HCT116 (cell line): ENCODE measurements at regions not wholly inside any gene's neighbourhood (a gene's known extent, or its start where the extent isn't known, plus 50 kb on each side); places are given as distances from the start of the nearest gene placed in this dataset.

Source experiments
- ATAC-seq: fragments of 200-7000 bp; cut with Tn5 transposase; 2 replicates; pipeline ENCODE4 v1.9.1; 2020; ENCODE audit warnings: mild to moderate bottlenecking, moderate library complexity
- BruUV-seq: library from RNA; stranded (reverse); fragments of 400-500 nt; replicated peaks from 2 replicates; lab custom pipeline; 2021; lab: Mats Ljungman, UMichigan
- CTCF ChIA-PET: fragments of 300-600 bp; sonication (Branson Sonifier 250); formaldehyde crosslinking; loops from one replicate; lab custom pipeline; 2021; ENCODE audit warnings: antibody characterized with exemption; lab: Charles Lee
- POLR2A ChIA-PET: fragments of 300-600, 350-600 bp; sonication (Branson Sonifier 250); formaldehyde crosslinking; loops from one replicate; lab custom pipeline; 2021; ENCODE audit warnings: antibody characterized with exemption; lab: Charles Lee
- RAD21 ChIA-PET, 2 experiments: fragments of 300-600 bp; sonication (Branson Sonifier 250); formaldehyde crosslinking; loops; one replicate each; lab custom pipeline; 2023; ENCODE audit warnings: low total read pairs in 2 of 2; ENCODE audit not compliant: uncharacterized antibody in 2 of 2, unreplicated experiment in 2 of 2, low non-redundant PET in 1 of 2; lab: Charles Lee
- DNase-seq: peaks from one replicate; pipeline ENCODE4 v3.0.0-alpha.2; 2010; ENCODE audit warnings: low read depth, low spot score
- H2AFZ ChIP-seq: fragments of 200-600 bp; shearing (Covaris generic), sonication (generic); 2 replicates; pipeline ENCODE4 v1.6.1; 2017; ENCODE audit warnings: low read depth, mixed run types, mixed read lengths, antibody characterized with exemption, low read length; ENCODE audit not compliant: poor library complexity, severe bottlenecking
- H3K27ac ChIP-seq: 2 replicates; pipeline ENCODE4 v1.5.1; 2012; ENCODE audit warnings: low read depth, low read length
- H3K27me3 ChIP-seq: fragments of 200-600 bp; sonication (generic); 2 replicates; pipeline ENCODE4 v1.6.1; 2016; ENCODE audit warnings: mixed run types, low read length, mixed read lengths; ENCODE audit not compliant: insufficient read depth
- H3K36me3 ChIP-seq, 2 experiments: fragments of 200-500 bp in 1 of 2; fragments of 200-600 bp in 1 of 2; sonication (Bioruptor generic) in 1 of 2; sonication (generic) in 1 of 2; 2 replicates each; pipeline versions ENCODE4 v1.5.1 to v1.6.1; 2014 to 2016; ENCODE audit warnings: low read length in 2 of 2, inconsistent platforms in 1 of 2, mixed read lengths in 1 of 2, mixed run types in 1 of 2; ENCODE audit not compliant: insufficient read depth in 2 of 2, control insufficient read depth in 1 of 2
- H3K4me1 ChIP-seq, 2 experiments: fragments of 200-600 bp in 1 of 2; sonication (generic) in 1 of 2; 2 replicates each; pipeline versions ENCODE4 v1.5.1 to v1.6.1; 2012 to 2017; ENCODE audit warnings: low read length in 2 of 2, inconsistent platforms in 1 of 2, mild to moderate bottlenecking in 1 of 2, mixed read lengths in 1 of 2, mixed run types in 1 of 2, moderate library complexity in 1 of 2; ENCODE audit not compliant: insufficient read depth in 2 of 2, control insufficient read depth in 1 of 2
- H3K4me2 ChIP-seq: fragments of 200-600 bp; sonication (generic); 2 replicates; pipeline ENCODE4 v1.6.1; 2017; ENCODE audit warnings: mixed run types, low read length, mixed read lengths
- H3K4me3 ChIP-seq, 2 experiments: fragments of 200-600 bp in 1 of 2; sonication (generic) in 1 of 2; replicated peaks in 1 of 2; 2 replicates each; pipeline ENCODE4 v1.5.1; 2011 to 2016; ENCODE audit warnings: low read length in 2 of 2, control low read depth in 1 of 2, low read depth in 1 of 2, mild to moderate bottlenecking in 1 of 2, mixed read lengths in 1 of 2, mixed run types in 1 of 2
- H3K79me2 ChIP-seq: fragments of 200-600 bp; sonication (generic); 2 replicates; pipeline ENCODE4 v1.6.1; 2017; ENCODE audit warnings: mild to moderate bottlenecking, mixed run types, low read length, moderate library complexity, mixed read lengths; ENCODE audit not compliant: insufficient read depth
- H3K9ac ChIP-seq: fragments of 200-600 bp; sonication (generic); 2 replicates; pipeline ENCODE4 v1.6.1; 2016; ENCODE audit warnings: low read length, mixed read lengths
- H3K9me2 ChIP-seq: fragments of 200-600 bp; sonication (generic), shearing (Covaris generic); 2 replicates; pipeline ENCODE4 v1.6.1; 2017; ENCODE audit warnings: mixed run types, mild to moderate bottlenecking, moderate library complexity; ENCODE audit not compliant: insufficient read depth
- H3K9me3 ChIP-seq, 2 experiments: fragments of 200-500 bp in 1 of 2; fragments of 200-600 bp in 1 of 2; sonication (Bioruptor generic) in 1 of 2; sonication (generic) in 1 of 2; 2 replicates each; pipeline ENCODE4 v1.6.1; 2014 to 2017; ENCODE audit warnings: low read length in 2 of 2, mixed read lengths in 2 of 2, inconsistent platforms in 1 of 2, low read depth in 1 of 2, mild to moderate bottlenecking in 1 of 2, mixed run types in 1 of 2, moderate library complexity in 1 of 2; ENCODE audit not compliant: control insufficient read depth in 1 of 2, insufficient read depth in 1 of 2
- H4K20me1 ChIP-seq: fragments of 200-600 bp; sonication (generic), shearing (Covaris generic); 2 replicates; pipeline ENCODE4 v1.6.1; 2017; ENCODE audit warnings: mixed run types, mild to moderate bottlenecking, moderate library complexity; ENCODE audit not compliant: insufficient read depth
- CBX3 ChIP-seq: IDR thresholded peaks from 2 replicates; pipeline ENCODE4 v1.6.1; 2012; ENCODE audit warnings: low read depth
- EGR1 ChIP-seq: IDR thresholded peaks from 2 replicates; pipeline ENCODE4 v1.6.1; 2012; ENCODE audit warnings: low read depth
- EZH2 ChIP-seq: fragments of 200-600 bp; sonication (generic); IDR thresholded peaks from 2 replicates; pipeline ENCODE4 v1.6.1; 2017; ENCODE audit warnings: antibody characterized with exemption, mixed run types
- EZH2phosphoT487 ChIP-seq: fragments of 200-600 bp; IDR thresholded peaks from 2 replicates; pipeline ENCODE4 v1.6.1; 2018; ENCODE audit warnings: antibody characterized with exemption, borderline replicate concordance
- FOSL1 ChIP-seq: IDR thresholded peaks from 2 replicates; pipeline ENCODE4 v1.6.1; 2012; ENCODE audit warnings: low read depth
- JUND ChIP-seq: IDR thresholded peaks from 2 replicates; pipeline ENCODE4 v1.6.1; 2012
- POLR2AphosphoS5 ChIP-seq: IDR thresholded peaks from 2 replicates; pipeline ENCODE4 v1.6.1; 2011; ENCODE audit warnings: mild to moderate bottlenecking, low read depth, low read length, moderate library complexity
- RAD21 ChIP-seq: IDR thresholded peaks from 2 replicates; pipeline ENCODE4 v1.6.1; 2012; ENCODE audit warnings: low read depth, mild to moderate bottlenecking
- REST ChIP-seq: IDR thresholded peaks from 2 replicates; pipeline ENCODE4 v1.6.1; 2012; ENCODE audit warnings: low read depth
- SIN3A ChIP-seq: IDR thresholded peaks from 2 replicates; pipeline ENCODE4 v1.6.1; 2012; ENCODE audit warnings: low read depth
- SP1 ChIP-seq: IDR thresholded peaks from 2 replicates; pipeline ENCODE4 v1.6.1; 2012; ENCODE audit warnings: low read depth
- SRF ChIP-seq: IDR thresholded peaks from 2 replicates; pipeline ENCODE4 v1.6.1; 2012; ENCODE audit warnings: low read depth
- YY1 ChIP-seq: IDR thresholded peaks from 2 replicates; pipeline ENCODE4 v1.6.1; 2011; ENCODE audit warnings: low read length, low read depth, moderate library complexity, mild to moderate bottlenecking; ENCODE audit not compliant: insufficient replicate concordance; ENCODE audit errors: extremely low read depth
- ZBTB33 ChIP-seq: IDR thresholded peaks from 2 replicates; pipeline ENCODE4 v1.6.1; 2011; ENCODE audit warnings: mild to moderate bottlenecking, low read length, moderate library complexity; ENCODE audit not compliant: insufficient replicate concordance; ENCODE audit errors: extremely low read depth
- ZNF274 ChIP-seq: fragments of 200-500 bp; sonication (Bioruptor generic); IDR thresholded peaks from 2 replicates; pipeline ENCODE4 v1.6.1; 2014; ENCODE audit warnings: mild to moderate bottlenecking, low read depth, low read length, inconsistent platforms
- intact Hi-C: fragments of 100-400 bp; cut with micrococcal nuclease; formaldehyde crosslinking; loops from 2 replicates; pipeline ENCODE4 v1.10.0; 2022
- TF ChIP-seq, protein P1 (sequence below): IDR thresholded peaks from 2 replicates; pipeline ENCODE4 v1.6.1; 2012

- no peaks in the 10 kb centered on the region for H3K4me1 ChIP-seq
- H3K4me2 ChIP-seq: no peak overlapping the region
- no peak overlapping the region for H2AFZ ChIP-seq
- H4K20me1 ChIP-seq: no peaks in the 10 kb centered on the region; the same call in 1 of the 2 replicates
- no peaks in the 10 kb centered on the region for H3K79me2 ChIP-seq
- no TSS peak for BruUV-seq
- no peak overlapping the region for H3K27ac ChIP-seq
- no peak overlapping the region for H3K4me3 ChIP-seq
- TF ChIP-seq FOSL1: no peak
- TF ChIP-seq YY1: no peak
- TF ChIP-seq EGR1: no peak
- no peak for TF ChIP-seq ZBTB33
- no peak for TF ChIP-seq JUND
- TF ChIP-seq CBX3: no peak
- no peak for TF ChIP-seq SP1
- TF ChIP-seq REST: no peak
- TF ChIP-seq EZH2phosphoT487: no peak
- no peak for TF ChIP-seq SRF
- TF ChIP-seq EZH2: no peak
- TF ChIP-seq ZNF274: no peak
- no peak for TF ChIP-seq RAD21
- TF ChIP-seq, protein P1, sequence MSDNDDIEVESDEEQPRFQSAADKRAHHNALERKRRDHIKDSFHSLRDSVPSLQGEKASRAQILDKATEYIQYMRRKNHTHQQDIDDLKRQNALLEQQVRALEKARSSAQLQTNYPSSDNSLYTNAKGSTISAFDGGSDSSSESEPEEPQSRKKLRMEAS: no peak
- TF ChIP-seq SIN3A: no peak
- no peak for TF ChIP-seq POLR2AphosphoS5
- H3K9ac ChIP-seq: no peak overlapping the region
- ChIA-PET RAD21 (no interaction called here), CTCF (no interaction called here), POLR2A (no interaction called here)
- ATAC-seq: no peak
- H3K27me3 ChIP-seq: no peaks in the 10 kb centered on the region
- DNase-seq: no peak
- intact Hi-C loops: no loop called here
- H3K9me2 ChIP-seq: no peaks in the 10 kb centered on the region
- peaks cover 0 to 10% of the 10 kb centered on the region in 2 experiments; a peak in 2 of 4 replicates for H3K9me3 ChIP-seq
- no peaks in the 10 kb centered on the region for H3K36me3 ChIP-seq
Observed at GRCh38 chr6:66336176-66336575, 629.1 kb upstream of the EYS start.
